Gastroesophageal sphincter (tissue), 4 donors: ENCODE measurements at regions not wholly inside any gene's neighbourhood (a gene's known extent, or its start where the extent isn't known, plus 50 kb on each side); places are given as distances from the start of the nearest gene placed in this dataset.

ENCODE experiments used
- ATAC-seq: fragments of 150-250 bp; one replicate; pipeline ENCODE4 v1.9.1; 2016; ENCODE audit warnings: mild to moderate bottlenecking, moderate library complexity
- H3K27ac ChIP-seq, 4 donors: fragments of 200-600 bp; sonication (generic) in 3 of 4; 1 replicate in 3 of 4; 2 replicates in 1 of 4; pipeline ENCODE4 v1.5.1; 2016 to 2019
- H3K27me3 ChIP-seq: fragments of 200-600 bp; sonication (generic); one replicate; pipeline ENCODE4 v1.5.1; 2019
- H3K36me3 ChIP-seq, 2 donors: fragments of 200-600 bp; sonication (generic); one replicate each; pipeline ENCODE4 v1.5.1; 2019; ENCODE audit warnings: control low read depth in 1 of 2
- H3K4me1 ChIP-seq, 3 donors: fragments of 200-600 bp; sonication (generic); 1 replicate in 2 of 3; 2 replicates in 1 of 3; pipeline ENCODE4 v1.5.1; 2016 to 2019; ENCODE audit warnings: control low read depth in 2 of 3
- H3K4me3 ChIP-seq, 2 donors: fragments of 200-600 bp; sonication (generic); one replicate each; pipeline ENCODE4 v1.5.1; 2019; ENCODE audit warnings: mild to moderate bottlenecking in 1 of 2, moderate library complexity in 1 of 2
- H3K9me3 ChIP-seq, 3 donors: fragments of 200-600 bp; sonication (generic); one replicate each; pipeline ENCODE4 v1.5.1; 2017 to 2019; ENCODE audit warnings: control low read depth in 2 of 3
- CTCF ChIP-seq, 4 experiments: fragments of 200-600 bp in 2 of 4; fragments of 450-650 bp in 2 of 4; sonication (generic) in 1 of 4; IDR thresholded peaks; one replicate each; pipeline ENCODE4 v1.5.1; 2017 to 2019; ENCODE audit warnings: antibody characterized with exemption in 4 of 4, mild to moderate bottlenecking in 2 of 4, moderate library complexity in 2 of 4
- EP300 ChIP-seq: sonication (generic); formaldehyde crosslinking; IDR thresholded peaks from one replicate; pipeline ENCODE4 v1.6.1; 2017; ENCODE audit warnings: antibody characterized with exemption, mild to moderate bottlenecking
- POLR2A ChIP-seq, 2 donors: fragments of 450-650 bp; IDR thresholded peaks; one replicate each; pipeline ENCODE4 v1.6.1; 2017; ENCODE audit warnings: antibody characterized with exemption in 2 of 2, mild to moderate bottlenecking in 2 of 2, moderate library complexity in 1 of 2
- POLR2AphosphoS5 ChIP-seq: sonication (generic); formaldehyde crosslinking; IDR thresholded peaks from one replicate; pipeline ENCODE4 v1.6.1; 2017; ENCODE audit warnings: antibody characterized with exemption
- WGBS, 2 donors: methylation state at CpG; one replicate each; pipeline ENCODE4 v1.1.5; 2018; ENCODE audit warnings: low coverage in 1 of 2; 5-methylcytosine and 5-hydroxymethylcytosine counted together

GRCh38 chr6:23873161-23873560, 252.9 kb upstream of the NRSN1 start:
- ATAC-seq: no peak
- no peaks in the 10 kb centered on the region for H3K27me3 ChIP-seq
- TF ChIP-seq CTCF (IDR thresholded peaks at IDR 0.05) (no peak), EP300 (no peak), POLR2AphosphoS5 (no peak), POLR2A (IDR thresholded peaks at IDR 0.05) (no peak)
- H3K9me3 ChIP-seq: no peaks in the 10 kb centered on the region
- H3K27ac ChIP-seq: no peak overlapping the region
- no peaks in the 10 kb centered on the region for H3K4me1 ChIP-seq
- no peak overlapping the region for H3K4me3 ChIP-seq
- no peaks in the 10 kb centered on the region for H3K36me3 ChIP-seq
- WGBS, 2 donors: 67 to 83% methylated on average over 1 of the region's 1 CpG

GRCh38 chr6:23875006-23875405, 251.0 kb upstream of the NRSN1 start:
- no peak overlapping the region for H3K27ac ChIP-seq
- no peaks in the 10 kb centered on the region for H3K4me1 ChIP-seq
- no peaks in the 10 kb centered on the region for H3K9me3 ChIP-seq
- no peaks in the 10 kb centered on the region for H3K36me3 ChIP-seq
- no peaks in the 10 kb centered on the region for H3K27me3 ChIP-seq
- no peak for TF ChIP-seq POLR2AphosphoS5
- no peak for TF ChIP-seq EP300
- no peak for TF ChIP-seq CTCF (IDR thresholded peaks at IDR 0.05)
- no peak for TF ChIP-seq POLR2A (IDR thresholded peaks at IDR 0.05)
- H3K4me3 ChIP-seq: no peak overlapping the region
- no peak for ATAC-seq
- 55 to 67% methylated on average over 1 of the region's 1 CpG for WGBS, 2 donors

GRCh38 chr6:23879816-23880215, 246.2 kb upstream of the NRSN1 start:
- TF ChIP-seq POLR2A (IDR thresholded peaks at IDR 0.05) (no peak), POLR2AphosphoS5 (no peak), EP300 (no peak), CTCF (IDR thresholded peaks at IDR 0.05) (no peak)
- no peaks in the 10 kb centered on the region for H3K9me3 ChIP-seq
- no peak overlapping the region for H3K27ac ChIP-seq
- no peaks in the 10 kb centered on the region for H3K36me3 ChIP-seq
- H3K4me3 ChIP-seq: no peak overlapping the region
- WGBS, 2 donors: 90 to 95% methylated on average over 3 of the region's 3 CpGs
- H3K27me3 ChIP-seq: no peaks in the 10 kb centered on the region
- H3K4me1 ChIP-seq: no peaks in the 10 kb centered on the region
- ATAC-seq: no peak

GRCh38 chr6:23890543-23891227, 235.3 kb upstream of the NRSN1 start:
- H3K9me3 ChIP-seq: no peaks in the 10 kb centered on the region
- no peak overlapping the region for H3K27ac ChIP-seq
- H3K36me3 ChIP-seq: no peaks in the 10 kb centered on the region
- H3K4me3 ChIP-seq: no peak overlapping the region
- no peaks in the 10 kb centered on the region for H3K4me1 ChIP-seq
- WGBS, 2 donors: 76 to 83% methylated on average over 3 of the region's 3 CpGs
- H3K27me3 ChIP-seq: no peaks in the 10 kb centered on the region
- ATAC-seq: no peak
- TF ChIP-seq EP300 (no peak), CTCF (IDR thresholded peaks at IDR 0.05) (no peak), POLR2A (IDR thresholded peaks at IDR 0.05) (no peak), POLR2AphosphoS5 (no peak)

GRCh38 chr6:23905133-23905815, 220.7 kb upstream of the NRSN1 start:
- Histone ChIP-seq H3K4me1 (no peaks in the 10 kb centered on the region), H3K4me3 (no peak overlapping the region), H3K9me3 (no peaks in the 10 kb centered on the region), H3K27me3 (no peaks in the 10 kb centered on the region), H3K36me3 (no peaks in the 10 kb centered on the region), H3K27ac (peak overlapping the region in 1 of 4 donors; percentile 16)
- no peak for ATAC-seq
- no peak for TF ChIP-seq POLR2AphosphoS5
- TF ChIP-seq POLR2A (IDR thresholded peaks at IDR 0.05): no peak
- no peak for TF ChIP-seq CTCF (IDR thresholded peaks at IDR 0.05)
- no peak for TF ChIP-seq EP300
- 31 to 37% methylated on average over 6 to 7 of the region's 8 CpGs for WGBS, 2 donors
